ENCODE measurements at regions not wholly inside any gene's neighbourhood (a gene's known extent, or its start where the extent isn't known, plus 50 kb on each side); places are given as distances from the start of the nearest gene placed in this dataset.

GRCh38 chr9:31820426-31820825 is 564.0 kb upstream of the ACO1 start:
- Mint-ChIP-seq H3K27ac (no peak overlapping the region), H3K4me3 (no peak overlapping the region), H3K27me3 (ENCODE audit: low read depth) (peaks cover 1% of the 10 kb centered on the region; the same call in 1 of the 2 replicates), H3K9me3 (peaks cover 0 to 2% of the 10 kb centered on the region in 2 experiments; a peak in 3 of 5 replicates), H3K4me1 (no peaks in the 10 kb centered on the region), H3K36me3 (ENCODE audit: insufficient read depth in 1 of 3, low read depth in 3 of 3) (no peaks in the 10 kb centered on the region)
- no peaks in the 10 kb centered on the region for H4K20me1 ChIP-seq (ENCODE audit: control insufficient read depth, insufficient read depth, insufficient read length)
- H3K27me3 ChIP-seq (ENCODE audit: insufficient read depth, low read length): no peaks in the 10 kb centered on the region
- no peaks in the 10 kb centered on the region for H3K9me3 ChIP-seq (ENCODE audit: control insufficient read depth, low read depth, low read length)
- H2BK12ac ChIP-seq (ENCODE audit: insufficient read length, low read depth, low read length): no peak overlapping the region
- H3K56ac ChIP-seq (ENCODE audit: insufficient read length, low read depth, low read length): no peak overlapping the region
- no peaks in the 10 kb centered on the region for H3K79me1 ChIP-seq (ENCODE audit: insufficient read depth, low read depth, low read length, poor library complexity, severe bottlenecking)
- no peak overlapping the region for H2BK5ac ChIP-seq (ENCODE audit: insufficient read length, low read length)
- H4K8ac ChIP-seq (replicated peaks; ENCODE audit: insufficient read length, low read depth, low read length): no peak overlapping the region
- no peak overlapping the region for H2AK5ac ChIP-seq (ENCODE audit: insufficient read length, low read length)
- H3K4me1 ChIP-seq (ENCODE audit: insufficient read depth, low read length): no peaks in the 10 kb centered on the region
- no peak for TF ChIP-seq CTCF (conservative IDR thresholded peaks at IDR 0.05)
- DNase-seq: no peak
- no peak overlapping the region for H2AFZ ChIP-seq (ENCODE audit: low read length)
- WGBS (ENCODE audit: extremely low coverage, insufficient read length, low lambda C conversion rate): no CpG with 5 or more reads among the region's 4 CpGs
- no peak overlapping the region for H4K91ac ChIP-seq (ENCODE audit: insufficient read length, low read depth, low read length)
- H3T11ph ChIP-seq (ENCODE audit: low read length): no peak overlapping the region
- H3K14ac ChIP-seq (ENCODE audit: insufficient read depth, low read length): no peak overlapping the region
- no peak overlapping the region for H3K9ac ChIP-seq (ENCODE audit: extremely low read depth, insufficient read length, low read length)
- no peak overlapping the region for H3K23ac ChIP-seq (ENCODE audit: insufficient read length, low read depth, low read length)
- no peak overlapping the region for H2BK20ac ChIP-seq (ENCODE audit: low read depth, low read length, poor library complexity, severe bottlenecking)
- H2BK15ac ChIP-seq (ENCODE audit: low read depth, low read length): no peak overlapping the region
- no peak overlapping the region for H3K18ac ChIP-seq (ENCODE audit: insufficient read length, low read depth, low read length)
- no peaks in the 10 kb centered on the region for H3K79me2 ChIP-seq (ENCODE audit: insufficient read depth, low read length)
- H3K23me2 ChIP-seq (ENCODE audit: insufficient read length, low read depth, low read length, poor library complexity, severe bottlenecking): no peaks in the 10 kb centered on the region
- H3K4me2 ChIP-seq (ENCODE audit: insufficient read depth, insufficient read length, low read length): no peak overlapping the region
- H4K5ac ChIP-seq (ENCODE audit: insufficient read length, low read depth, low read length): no peak overlapping the region
- H2BK120ac ChIP-seq (ENCODE audit: low read depth, low read length, poor library complexity, severe bottlenecking): no peak overlapping the region
- no peak overlapping the region for H3K27ac ChIP-seq (ENCODE audit: insufficient read length, low read depth, low read length)
- no peak overlapping the region for H3K4ac ChIP-seq (ENCODE audit: low read depth, low read length)

All from H9 (cell line).